ENCODE measurements at regions not wholly inside any gene's neighbourhood (a gene's known extent, or its start where the extent isn't known, plus 50 kb on each side); places are given as distances from the start of the nearest gene placed in this dataset.
"Not testable (repeated sequence)": the region's sequence is repeated elsewhere in the genome, so short reads cannot be mapped to it uniquely, and the experiment has no call there.

DNA sequence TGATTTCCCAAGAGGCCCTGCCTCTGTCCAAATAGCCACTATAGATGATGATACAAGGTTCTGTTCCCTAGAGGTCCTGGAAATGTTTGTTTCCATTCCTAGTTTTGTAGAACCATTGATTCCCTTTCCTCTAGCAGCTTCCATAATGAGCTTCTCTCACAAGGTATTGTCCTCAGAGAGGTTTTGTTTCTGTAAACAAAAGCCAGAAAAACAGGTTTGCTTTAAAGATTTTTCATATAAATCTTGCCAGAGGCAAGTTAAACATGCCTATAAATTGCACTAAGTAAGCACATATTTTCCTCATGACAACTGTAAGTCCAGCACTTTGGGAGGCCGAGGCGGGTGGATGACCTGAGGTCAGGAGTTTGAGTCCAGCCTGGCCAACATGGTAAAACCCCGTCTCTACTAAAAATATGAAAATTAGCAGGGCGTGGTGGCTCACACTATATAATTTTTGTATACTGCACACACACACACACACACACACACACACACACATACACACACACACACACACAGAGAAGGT is 1787.7 kb downstream of the EFNA5 start:
- no peaks in the 10 kb centered on the region for H3K27me3 Mint-ChIP-seq
- no peaks in the 10 kb centered on the region for H3K4me1 Mint-ChIP-seq (ENCODE audit: low read depth)
- H3K27ac Mint-ChIP-seq: no peak overlapping the region
- H3K36me3 Mint-ChIP-seq (ENCODE audit: low read depth): no peaks in the 10 kb centered on the region
- H3K4me3 Mint-ChIP-seq: no peak overlapping the region
- intact Hi-C loops (cut with micrococcal nuclease): no loop called here
- H3K9me3 Mint-ChIP-seq: peaks cover 11% of the 10 kb centered on the region

DNA sequence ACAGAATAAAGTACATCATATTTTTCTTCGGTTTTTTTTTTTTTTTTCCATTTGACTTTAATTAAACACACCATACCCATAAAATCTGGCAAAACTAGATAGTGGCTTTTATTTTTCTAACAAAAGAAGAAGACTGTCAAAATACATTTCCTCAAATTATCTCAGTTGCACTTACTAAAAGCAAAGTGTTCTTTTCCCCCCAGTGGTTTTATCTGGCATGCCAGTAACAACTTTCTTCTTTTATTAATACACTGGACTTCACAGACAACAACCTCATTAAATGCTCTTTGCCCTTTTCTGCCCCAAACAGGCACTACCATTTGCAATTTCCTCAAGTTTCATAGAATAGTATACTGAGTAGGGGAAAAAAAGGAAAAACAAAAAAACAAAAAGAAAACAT is 1792.3 kb downstream of the EFNA5 start:
- no peak overlapping the region for H3K4me3 Mint-ChIP-seq
- intact Hi-C loops (cut with micrococcal nuclease): no loop called here
- no peaks in the 10 kb centered on the region for H3K27me3 Mint-ChIP-seq
- peaks cover 1% of the 10 kb centered on the region for H3K9me3 Mint-ChIP-seq
- no peaks in the 10 kb centered on the region for H3K36me3 Mint-ChIP-seq (ENCODE audit: low read depth)
- H3K4me1 Mint-ChIP-seq (ENCODE audit: low read depth): no peaks in the 10 kb centered on the region
- H3K27ac Mint-ChIP-seq: no peak overlapping the region

DNA sequence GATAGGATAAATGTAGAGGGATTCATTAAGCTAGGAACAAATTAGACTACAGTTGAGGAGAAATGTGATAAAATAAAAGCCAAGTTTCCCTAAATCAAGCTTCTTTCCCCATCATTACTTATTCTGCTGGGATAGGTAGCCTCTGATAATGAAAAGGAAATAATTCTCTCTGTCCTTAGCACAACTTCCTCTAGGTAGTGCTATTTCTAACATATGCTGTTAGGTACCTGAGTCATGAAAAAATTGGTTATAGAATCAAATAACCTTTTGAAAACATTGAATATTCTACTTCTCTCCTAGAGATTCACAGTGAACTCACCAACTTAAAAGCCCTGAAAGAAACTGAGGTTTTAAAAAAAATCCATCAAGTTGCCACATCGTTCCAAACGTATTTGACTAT is 1793.1 kb downstream of the EFNA5 start:
- intact Hi-C loops (cut with micrococcal nuclease): no loop called here
- Mint-ChIP-seq H3K9me3 (peaks cover 10% of the 10 kb centered on the region), H3K27me3 (no peaks in the 10 kb centered on the region), H3K27ac (no peak overlapping the region), H3K36me3 (ENCODE audit: low read depth) (no peaks in the 10 kb centered on the region), H3K4me3 (no peak overlapping the region), H3K4me1 (ENCODE audit: low read depth) (no peaks in the 10 kb centered on the region)

DNA sequence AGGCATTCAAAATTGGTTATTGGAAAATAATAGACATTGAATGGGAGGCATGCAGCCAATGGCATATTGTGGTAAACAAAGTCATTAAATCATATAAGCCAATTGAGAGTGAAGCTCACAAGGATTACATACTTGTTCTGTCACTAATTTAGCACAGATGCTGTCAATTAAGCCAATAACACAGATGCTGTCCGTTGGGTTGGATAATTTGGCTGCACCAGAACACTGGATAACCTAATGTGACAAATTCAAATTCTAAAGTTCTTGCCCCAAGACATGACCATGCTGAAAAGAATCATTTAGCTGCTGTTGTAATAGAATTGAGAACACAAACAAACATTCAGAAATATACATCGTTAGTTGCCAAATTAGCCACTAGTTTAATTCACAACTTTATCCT is 1796.4 kb downstream of the EFNA5 start:
- Mint-ChIP-seq H3K4me1 (ENCODE audit: low read depth) (no peaks in the 10 kb centered on the region), H3K27ac (no peak overlapping the region), H3K36me3 (ENCODE audit: low read depth) (no peaks in the 10 kb centered on the region), H3K9me3 (peaks cover 19% of the 10 kb centered on the region), H3K4me3 (no peak overlapping the region), H3K27me3 (no peaks in the 10 kb centered on the region)
- intact Hi-C loops (cut with micrococcal nuclease): no loop called here

DNA sequence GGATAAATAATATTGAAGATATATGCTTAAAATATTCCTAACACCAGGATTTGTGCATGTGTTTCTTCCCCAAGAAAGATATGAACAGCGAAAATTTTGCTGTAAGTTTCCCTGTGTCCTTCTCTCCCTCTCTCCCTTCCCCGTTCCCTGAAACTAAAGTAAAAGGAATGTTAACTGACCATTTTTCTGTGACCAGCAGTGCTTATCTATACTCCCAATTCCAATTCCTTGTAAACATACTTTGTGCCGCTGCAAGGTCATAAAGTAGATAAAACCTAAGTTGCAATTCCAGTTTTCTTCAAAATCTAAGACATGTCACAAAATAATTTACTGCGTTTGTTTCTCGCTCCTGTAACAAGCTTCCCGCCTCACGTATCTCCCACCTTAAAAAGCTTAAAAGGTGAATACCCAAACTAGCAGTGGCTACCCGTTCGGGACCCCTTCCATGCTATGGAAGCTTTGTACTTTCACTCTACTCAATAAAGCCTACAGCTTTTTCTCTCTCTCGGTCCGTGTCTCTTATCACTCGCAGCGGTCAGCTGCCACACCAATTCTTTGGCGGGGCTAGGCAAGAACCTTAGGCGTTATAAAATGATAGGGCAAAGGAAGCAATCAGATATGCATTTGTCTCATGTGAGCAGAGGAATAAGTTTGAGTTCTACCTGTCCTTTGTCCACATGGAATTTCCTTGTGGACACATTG is 1798.0 kb downstream of the EFNA5 start:
- Mint-ChIP-seq H3K27me3 (no peaks in the 10 kb centered on the region), H3K36me3 (ENCODE audit: low read depth) (no peaks in the 10 kb centered on the region), H3K9me3 (peaks cover 19% of the 10 kb centered on the region), H3K27ac (no peak overlapping the region), H3K4me1 (ENCODE audit: low read depth) (no peaks in the 10 kb centered on the region), H3K4me3 (no peak overlapping the region)
- intact Hi-C loops (cut with micrococcal nuclease): no loop called here

DNA sequence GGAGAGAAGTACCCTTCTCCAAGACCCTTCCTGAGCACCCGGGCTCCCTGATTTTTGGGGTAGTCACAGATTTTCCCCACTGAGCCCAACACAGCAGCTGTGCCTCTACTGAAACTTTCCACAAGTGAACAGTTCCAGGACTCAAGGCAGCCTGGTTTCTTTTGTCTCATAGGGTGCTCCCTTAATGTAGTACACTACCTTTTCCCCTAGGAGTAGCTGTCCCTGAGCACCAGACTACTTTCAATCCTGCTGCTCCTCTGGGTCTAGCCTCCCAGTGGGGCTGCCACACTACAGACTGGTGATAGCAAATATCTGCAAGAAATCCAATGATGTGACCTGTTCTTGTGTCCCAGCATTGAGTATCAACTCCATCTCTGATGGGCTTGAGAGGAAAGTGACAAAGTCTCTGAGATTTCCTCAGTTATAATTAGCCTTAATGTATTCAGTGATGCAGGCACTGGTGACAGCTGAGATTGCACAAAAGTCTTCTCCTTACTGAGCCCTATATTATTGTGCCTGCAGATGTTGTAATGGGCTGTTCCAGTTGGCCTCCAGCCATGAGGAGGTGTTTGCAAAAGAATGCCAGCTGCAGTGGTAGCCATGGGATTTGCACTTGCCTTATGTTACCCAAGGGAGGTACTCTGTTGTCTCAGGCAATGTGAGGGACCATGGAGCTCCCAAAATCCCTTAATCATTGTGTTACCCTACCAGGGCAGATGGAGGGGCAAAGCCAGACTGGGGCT is 1802.5 kb downstream of the EFNA5 start:
- Mint-ChIP-seq H3K36me3 (ENCODE audit: low read depth) (no peaks in the 10 kb centered on the region), H3K27ac (no peak overlapping the region), H3K9me3 (peaks cover 29% of the 10 kb centered on the region), H3K27me3 (no peaks in the 10 kb centered on the region), H3K4me1 (ENCODE audit: low read depth) (no peaks in the 10 kb centered on the region), H3K4me3 (no peak overlapping the region)
- intact Hi-C loops (cut with micrococcal nuclease): no loop called here

DNA sequence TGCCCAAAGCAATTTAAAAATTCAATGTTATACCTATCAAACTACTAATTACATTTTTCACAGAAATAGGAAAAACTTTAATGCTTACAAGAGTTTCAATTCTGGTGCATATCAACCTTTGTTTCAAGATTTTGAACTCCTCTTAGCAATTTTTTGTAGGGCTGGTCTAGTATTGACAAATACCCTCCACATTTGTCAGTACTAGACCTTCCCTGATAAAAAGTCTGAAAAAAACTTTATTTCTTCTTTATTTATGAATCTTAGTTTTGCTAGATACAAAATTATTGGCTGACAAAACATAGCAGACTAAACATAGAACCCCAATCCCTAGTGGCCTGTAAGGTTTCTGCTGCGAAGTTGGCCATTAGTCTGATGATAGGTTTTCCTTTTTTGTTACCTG is 1804.9 kb downstream of the EFNA5 start:
- H3K36me3 Mint-ChIP-seq (ENCODE audit: low read depth): no peaks in the 10 kb centered on the region
- intact Hi-C loops (cut with micrococcal nuclease): no loop called here
- peaks cover 19% of the 10 kb centered on the region for H3K9me3 Mint-ChIP-seq

DNA sequence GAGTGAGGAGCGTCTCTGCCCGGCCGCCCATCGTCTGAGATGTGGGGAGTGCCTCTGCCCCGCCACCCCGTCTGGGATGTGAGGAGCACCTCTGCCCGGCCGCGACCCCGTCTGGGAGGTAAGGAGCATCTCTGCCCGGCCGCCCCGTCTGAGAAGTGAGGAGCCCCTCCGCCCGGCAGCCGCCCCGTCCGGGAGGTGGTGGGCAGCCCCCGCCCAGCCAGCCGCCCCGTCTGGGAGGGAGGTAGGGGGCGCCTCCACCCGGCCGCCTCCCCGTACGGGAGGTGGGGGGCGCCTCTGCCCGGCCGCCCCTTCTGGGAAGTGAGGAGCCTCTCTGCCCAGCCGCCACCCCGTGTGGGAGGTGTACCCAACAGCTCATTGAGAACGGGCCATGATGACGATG is 1811.4 kb downstream of the EFNA5 start:
- H3K27me3 Mint-ChIP-seq; H3K27ac Mint-ChIP-seq; H3K4me1 Mint-ChIP-seq (ENCODE audit: low read depth); H3K4me3 Mint-ChIP-seq; intact Hi-C loops (cut with micrococcal nuclease); H3K36me3 Mint-ChIP-seq (ENCODE audit: low read depth): not testable (repeated sequence)
- peaks cover 39% of the 10 kb centered on the region for H3K9me3 Mint-ChIP-seq

More for the DNA sequence above, 1804.9 kb downstream of the EFNA5 start:
- Mint-ChIP-seq H3K27ac (no peak overlapping the region), H3K27me3 (no peaks in the 10 kb centered on the region), H3K4me1 (ENCODE audit: low read depth) (no peaks in the 10 kb centered on the region), H3K4me3 (no peak overlapping the region)

DNA sequence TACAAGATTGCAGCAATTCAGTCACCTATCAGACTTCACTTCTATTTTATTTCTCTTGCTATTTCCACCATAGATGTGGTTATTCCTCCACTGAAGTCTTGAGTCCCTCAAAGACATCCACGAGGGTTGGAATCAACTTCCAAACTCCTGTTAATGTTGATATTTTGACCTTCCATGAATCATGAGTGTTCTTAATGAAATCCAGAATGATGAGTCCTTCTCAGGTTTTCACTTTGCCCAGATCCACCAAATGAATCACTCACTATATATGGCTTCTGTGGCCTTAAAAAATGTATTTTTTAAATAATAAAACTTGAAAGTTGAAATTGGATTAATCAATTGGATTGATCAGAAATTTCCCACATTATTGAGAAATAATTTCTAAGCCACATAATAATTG is 1821.0 kb downstream of the EFNA5 start:
- Mint-ChIP-seq H3K27ac (no peak overlapping the region), H3K4me1 (ENCODE audit: low read depth) (no peaks in the 10 kb centered on the region), H3K4me3 (no peak overlapping the region), H3K36me3 (ENCODE audit: low read depth) (no peaks in the 10 kb centered on the region), H3K9me3 (no peaks in the 10 kb centered on the region), H3K27me3 (no peaks in the 10 kb centered on the region)
- intact Hi-C loops (cut with micrococcal nuclease): no loop called here

DNA sequence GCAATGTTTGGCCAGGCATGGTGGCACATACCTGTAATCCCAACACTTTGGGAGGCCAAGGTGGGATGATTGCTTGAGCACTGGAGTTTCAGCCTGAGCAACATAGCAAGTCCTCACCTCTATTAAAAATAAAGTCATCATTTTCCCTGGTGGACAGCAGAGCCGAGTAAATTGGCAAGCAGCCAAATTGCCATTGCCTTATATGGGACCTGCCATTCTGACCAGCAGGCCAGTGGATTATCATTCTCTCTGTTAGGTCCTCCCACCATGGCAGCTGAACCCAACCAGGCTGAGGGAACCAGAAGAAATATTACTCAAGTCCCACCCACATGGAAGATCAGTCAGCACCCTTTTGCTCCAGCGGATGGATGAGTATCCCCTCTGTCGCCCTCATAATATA is 1829.9 kb downstream of the EFNA5 start:
- Mint-ChIP-seq H3K36me3 (ENCODE audit: low read depth) (no peaks in the 10 kb centered on the region), H3K27me3 (no peaks in the 10 kb centered on the region), H3K9me3 (peaks cover 28% of the 10 kb centered on the region), H3K27ac (no peak overlapping the region), H3K4me1 (ENCODE audit: low read depth) (no peaks in the 10 kb centered on the region), H3K4me3 (no peak overlapping the region)
- intact Hi-C loops (cut with micrococcal nuclease): no loop called here

DNA sequence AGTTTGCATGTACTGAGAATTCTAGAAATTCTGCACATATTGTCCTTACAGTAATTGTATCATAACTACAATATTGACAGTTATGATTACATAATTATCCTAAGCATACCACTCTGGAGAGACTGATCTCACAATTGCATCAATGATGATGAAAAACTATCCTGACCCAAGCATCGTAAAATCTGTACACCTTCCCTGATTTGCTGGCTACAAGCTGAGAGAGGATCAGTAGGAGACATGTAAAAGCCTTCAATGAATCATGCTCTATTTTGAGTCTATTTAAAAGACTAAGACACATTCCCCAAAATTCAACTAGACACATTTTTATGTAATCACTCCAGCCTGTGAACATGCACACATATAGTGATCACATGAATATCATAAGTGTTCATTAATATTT is 1833.8 kb downstream of the EFNA5 start:
- intact Hi-C loops (cut with micrococcal nuclease): no loop called here
- H3K9me3 Mint-ChIP-seq: peaks cover 28% of the 10 kb centered on the region
- H3K27ac Mint-ChIP-seq: no peak overlapping the region
- H3K4me3 Mint-ChIP-seq: no peak overlapping the region
- no peaks in the 10 kb centered on the region for H3K27me3 Mint-ChIP-seq
- no peaks in the 10 kb centered on the region for H3K36me3 Mint-ChIP-seq (ENCODE audit: low read depth)
- no peaks in the 10 kb centered on the region for H3K4me1 Mint-ChIP-seq (ENCODE audit: low read depth)

DNA sequence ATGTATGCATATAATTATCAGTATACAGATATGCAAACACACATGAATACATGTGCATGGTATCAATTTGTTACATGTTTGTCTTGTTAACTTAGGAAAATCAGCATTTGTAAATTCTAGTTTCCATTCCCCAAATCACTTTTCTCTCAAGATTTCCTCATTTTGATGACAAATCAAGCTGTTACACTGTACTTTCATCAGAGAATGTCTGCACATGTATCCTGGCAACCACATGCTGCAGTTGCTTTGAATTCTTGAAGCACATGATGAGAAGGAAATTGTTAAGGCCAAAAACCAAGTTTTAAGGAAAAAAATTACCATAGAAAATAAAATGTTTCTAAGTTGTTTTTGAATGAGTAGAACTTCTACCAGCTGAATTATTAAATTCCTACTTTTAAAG is 1834.5 kb downstream of the EFNA5 start:
- peaks cover 25% of the 10 kb centered on the region for H3K9me3 Mint-ChIP-seq
- no peak overlapping the region for H3K4me3 Mint-ChIP-seq
- no peaks in the 10 kb centered on the region for H3K36me3 Mint-ChIP-seq (ENCODE audit: low read depth)
- H3K27me3 Mint-ChIP-seq: no peaks in the 10 kb centered on the region
- intact Hi-C loops (cut with micrococcal nuclease): no loop called here
- H3K27ac Mint-ChIP-seq: no peak overlapping the region
- H3K4me1 Mint-ChIP-seq (ENCODE audit: low read depth): no peaks in the 10 kb centered on the region

DNA sequence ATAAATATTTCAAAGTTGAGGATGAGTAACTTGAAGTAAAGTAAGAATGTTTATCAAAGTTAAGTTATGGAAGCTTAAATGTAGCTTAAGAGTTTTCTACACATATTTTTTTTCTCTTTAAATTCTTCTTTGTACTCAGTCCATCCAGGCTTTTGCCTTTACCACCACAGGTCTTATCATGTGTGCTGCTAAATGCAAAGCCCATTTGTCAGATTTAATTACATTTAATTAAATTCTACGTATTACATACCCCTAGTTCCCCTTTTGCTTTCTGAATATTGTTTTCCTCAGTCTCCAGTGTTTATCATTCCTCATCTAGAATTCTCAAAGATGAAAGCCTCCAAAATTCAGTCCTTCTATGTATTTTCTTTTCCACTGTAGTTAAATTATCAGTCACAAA is 1841.9 kb downstream of the EFNA5 start:
- H3K9me3 Mint-ChIP-seq: no peaks in the 10 kb centered on the region
- no peak overlapping the region for H3K27ac Mint-ChIP-seq
- H3K4me1 Mint-ChIP-seq (ENCODE audit: low read depth): no peaks in the 10 kb centered on the region
- intact Hi-C loops (cut with micrococcal nuclease): no loop called here
- H3K4me3 Mint-ChIP-seq: no peak overlapping the region
- H3K36me3 Mint-ChIP-seq (ENCODE audit: low read depth): no peaks in the 10 kb centered on the region
- no peaks in the 10 kb centered on the region for H3K27me3 Mint-ChIP-seq

DNA sequence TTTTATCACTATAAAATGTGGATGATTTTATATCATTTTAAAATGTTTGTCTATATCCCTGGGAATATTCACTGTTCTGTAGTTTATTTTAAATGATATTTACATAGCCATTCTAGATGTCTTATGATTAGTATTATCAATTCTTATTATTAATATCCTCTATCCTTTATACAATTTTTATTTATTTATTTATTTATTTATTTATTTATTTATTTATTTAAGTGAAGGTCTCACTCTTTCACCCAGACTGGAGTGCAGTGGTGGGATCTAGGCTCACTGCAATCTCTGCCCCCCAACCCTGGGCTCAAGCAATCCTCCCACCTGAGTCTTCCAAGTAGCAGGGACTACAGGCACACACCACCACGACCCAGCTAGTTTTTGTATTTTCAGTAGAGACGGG is 1848.9 kb downstream of the EFNA5 start:
- Mint-ChIP-seq H3K27ac (no peak overlapping the region), H3K4me3 (no peak overlapping the region), H3K9me3 (no peaks in the 10 kb centered on the region), H3K27me3 (no peaks in the 10 kb centered on the region), H3K4me1 (ENCODE audit: low read depth) (no peaks in the 10 kb centered on the region), H3K36me3 (ENCODE audit: low read depth) (no peaks in the 10 kb centered on the region)
- intact Hi-C loops (cut with micrococcal nuclease): no loop called here

DNA sequence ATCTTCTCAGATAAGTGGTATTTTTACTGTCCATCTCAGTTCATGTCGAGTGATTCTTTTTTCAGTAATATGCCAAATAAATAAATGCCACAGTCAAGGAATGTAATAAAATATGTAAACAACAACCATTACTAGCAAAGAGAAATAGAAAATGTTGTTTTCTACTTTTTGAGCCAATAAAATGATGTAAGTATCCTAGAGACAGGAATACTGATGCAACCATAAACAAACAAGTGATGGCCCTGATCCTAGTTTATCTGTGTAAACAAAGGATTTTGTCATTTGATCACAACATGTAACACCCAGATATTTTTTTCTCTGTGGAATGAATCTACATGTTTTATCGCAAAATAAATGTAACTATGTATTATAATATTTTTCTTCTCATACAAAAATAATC is 1852.8 kb downstream of the EFNA5 start:
- no peaks in the 10 kb centered on the region for H3K4me1 Mint-ChIP-seq (ENCODE audit: low read depth)
- intact Hi-C loops (cut with micrococcal nuclease): no loop called here
- H3K27me3 Mint-ChIP-seq: no peaks in the 10 kb centered on the region
- H3K36me3 Mint-ChIP-seq (ENCODE audit: low read depth): no peaks in the 10 kb centered on the region
- H3K27ac Mint-ChIP-seq: no peak overlapping the region
- H3K9me3 Mint-ChIP-seq: no peaks in the 10 kb centered on the region
- no peak overlapping the region for H3K4me3 Mint-ChIP-seq
